CD4-positive, alpha-beta T cell treated with Interferon gamma for 1 hour (primary cell): ENCODE measurements at regions not wholly inside any gene's neighbourhood (a gene's known extent, or its start where the extent isn't known, plus 50 kb on each side); places are given as distances from the start of the nearest gene placed in this dataset.
A peak's percentile ranks its signal among the peaks of the same experiment; 100 is the strongest.
"Not testable (repeated sequence)": the region's sequence is repeated elsewhere in the genome, so short reads cannot be mapped to it uniquely, and the experiment has no call there.

Source experiments
- DNase-seq: peaks from one replicate; pipeline ENCODE4 v3.0.0-alpha.2; 2020

GRCh38 chr12:127130506-127131124 lies 1136.4 kb upstream of the TMEM132C start:
- no peak for DNase-seq

GRCh38 chr12:127133675-127134335 lies 1133.2 kb upstream of the TMEM132C start:
- no peak for DNase-seq

DNA sequence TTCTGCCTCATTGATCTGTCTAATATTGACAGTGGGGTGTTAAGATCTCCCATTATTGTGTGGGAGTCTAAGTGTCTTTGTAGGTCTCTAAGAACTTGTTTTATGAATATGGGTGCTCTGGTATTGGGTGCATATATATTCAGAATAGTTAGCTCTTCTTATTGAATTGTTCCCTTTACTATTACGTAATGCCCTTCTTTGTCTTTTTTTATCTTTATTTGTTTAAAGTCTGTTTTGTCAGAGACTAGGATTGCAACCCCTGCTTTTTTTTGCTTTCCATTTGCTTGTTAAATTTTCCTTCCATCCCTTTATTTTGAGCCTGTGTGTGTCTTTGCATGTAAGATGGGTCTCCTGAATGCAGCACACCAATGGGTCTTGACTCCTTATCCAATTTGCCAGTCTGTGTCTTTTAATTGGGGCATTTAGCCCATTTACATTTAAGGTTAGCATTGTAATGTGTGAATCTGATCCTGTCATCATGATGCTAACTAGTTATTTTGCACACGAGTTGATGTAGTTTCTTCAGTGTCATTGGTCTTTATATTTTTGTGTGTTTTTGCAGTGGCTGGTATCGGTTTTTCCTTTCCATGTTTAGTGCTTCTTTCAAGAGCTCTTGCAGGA lies 1126.0 kb upstream of the TMEM132C start:
- not testable (repeated sequence) for DNase-seq

- no peak for DNase-seq
Observed at GRCh38 chr12:127143020-127143419, 1124.0 kb upstream of the TMEM132C start.

GRCh38 chr12:127144770-127145169 lies 1122.2 kb upstream of the TMEM132C start:
- DNase-seq: no peak

GRCh38 chr12:127145241-127145928 lies 1121.6 kb upstream of the TMEM132C start:
- DNase-seq: no peak

DNA sequence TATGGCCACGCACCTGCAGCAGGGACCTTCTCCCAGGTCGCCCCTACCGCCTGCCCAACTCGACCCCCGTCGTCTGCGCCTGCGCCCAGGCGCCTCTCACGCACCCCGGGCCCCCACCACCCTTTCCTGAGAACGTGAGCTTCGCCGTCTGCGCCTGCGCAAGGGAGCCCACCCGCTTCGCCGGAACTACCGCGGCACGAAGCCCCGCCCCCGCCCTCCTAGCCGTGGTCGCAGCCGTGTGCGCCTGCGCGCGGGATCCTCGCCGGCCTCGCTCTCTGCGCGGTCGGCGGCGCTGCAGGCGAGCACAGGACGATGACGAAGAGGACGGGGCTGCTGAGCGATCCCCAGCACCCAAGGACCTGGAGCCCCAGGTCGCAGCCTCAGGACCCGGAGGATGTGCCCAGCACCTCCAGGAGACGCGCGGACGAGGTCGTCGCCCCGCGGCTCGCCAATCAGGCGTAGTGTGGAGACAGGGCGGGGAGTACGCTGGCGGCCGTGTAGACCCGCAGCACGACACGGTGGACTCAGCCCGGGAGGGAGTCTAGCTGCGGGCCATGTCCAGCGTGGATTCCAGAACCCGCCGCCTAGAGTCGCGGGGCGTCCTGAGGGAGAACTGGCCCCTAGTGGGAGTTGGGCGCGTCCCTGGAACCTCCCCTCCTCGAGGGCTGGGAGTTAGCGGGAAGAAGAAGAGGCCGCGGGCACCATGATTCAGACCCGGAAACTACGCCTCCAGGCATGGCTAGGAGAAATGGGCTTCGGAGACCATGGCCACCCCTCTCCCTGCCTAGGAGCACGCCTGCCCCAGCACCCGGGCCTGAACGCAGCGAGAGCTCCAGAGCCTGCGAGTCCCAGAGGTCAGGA lies 1120.8 kb upstream of the TMEM132C start:
- peak; percentile 73 for DNase-seq

GRCh38 chr12:127146991-127147718 lies 1119.8 kb upstream of the TMEM132C start:
- no peak for DNase-seq

DNA sequence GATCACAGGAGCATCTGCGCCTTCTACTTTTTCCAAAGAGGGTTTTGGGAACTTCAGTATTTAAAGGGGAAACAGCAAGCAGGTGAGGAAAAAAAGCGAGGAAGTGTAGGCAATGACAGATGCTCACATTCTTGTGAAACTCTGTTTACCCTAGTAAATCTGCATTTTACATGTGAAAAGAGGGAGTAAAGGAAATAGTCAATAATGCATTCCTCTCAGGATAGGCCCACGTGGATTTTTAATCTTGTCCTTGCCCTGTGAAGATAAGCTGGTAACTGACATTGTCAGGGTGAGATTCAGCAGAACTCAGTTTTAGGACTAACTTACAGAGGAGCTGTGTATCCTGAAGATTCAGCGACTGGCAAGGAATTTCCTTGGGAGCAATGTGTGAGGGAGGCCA lies 1119.2 kb upstream of the TMEM132C start:
- no peak for DNase-seq

GRCh38 chr12:127148318-127148717 lies 1118.7 kb upstream of the TMEM132C start:
- no peak for DNase-seq

DNA sequence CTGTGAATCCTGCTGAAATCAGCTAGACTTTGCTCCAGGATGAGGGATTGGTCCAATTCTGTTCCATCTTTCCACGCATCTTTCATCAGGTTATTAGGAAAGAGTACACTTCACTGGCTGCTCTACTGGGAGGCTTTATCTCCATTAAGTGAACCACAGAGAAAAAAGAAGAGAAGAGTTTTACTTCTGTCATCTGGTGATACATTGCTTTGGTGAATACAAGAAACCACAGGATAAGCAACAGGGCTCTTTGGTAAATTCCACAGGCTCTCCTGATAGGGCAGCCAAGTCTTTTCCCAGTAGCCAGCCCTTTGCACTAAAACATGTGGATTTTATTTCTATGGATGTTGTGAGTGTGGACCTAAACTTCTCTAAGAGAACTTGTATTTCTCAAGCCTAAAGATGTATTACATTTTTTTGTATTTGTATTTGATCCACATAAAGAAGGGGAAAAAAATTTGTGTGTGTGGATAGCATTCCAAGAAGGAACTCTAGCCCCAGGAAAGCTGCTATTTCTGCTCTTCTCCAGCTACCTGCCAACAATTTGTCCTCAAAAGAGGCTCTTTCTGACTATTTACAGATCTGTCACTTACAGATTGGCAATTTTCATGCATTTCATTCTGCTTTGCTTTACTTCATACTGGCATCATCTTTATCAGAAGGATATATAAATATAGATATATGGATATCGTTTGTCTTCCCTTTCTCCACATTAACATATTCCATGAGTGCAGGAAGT lies 1117.6 kb upstream of the TMEM132C start:
- no peak for DNase-seq

DNA sequence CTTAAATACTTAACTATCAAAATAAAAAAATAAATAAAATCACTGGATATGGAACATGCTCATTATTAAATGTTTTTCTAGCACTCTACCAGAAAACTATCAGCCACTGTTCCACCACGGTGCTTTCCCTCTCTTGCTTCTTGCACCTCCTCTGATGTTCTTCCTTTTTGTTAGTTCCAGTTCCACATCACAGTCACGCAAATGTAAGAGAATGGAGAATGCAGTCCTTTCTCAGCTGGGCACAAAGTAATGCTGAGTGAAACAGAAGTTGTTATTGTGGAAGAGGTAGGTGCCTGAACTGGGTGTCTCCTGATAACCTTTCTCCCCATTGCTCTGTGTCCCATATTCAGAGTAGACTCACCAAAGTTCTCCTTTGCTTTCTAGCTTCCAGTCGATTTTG lies 1116.9 kb upstream of the TMEM132C start:
- no peak for DNase-seq

DNA sequence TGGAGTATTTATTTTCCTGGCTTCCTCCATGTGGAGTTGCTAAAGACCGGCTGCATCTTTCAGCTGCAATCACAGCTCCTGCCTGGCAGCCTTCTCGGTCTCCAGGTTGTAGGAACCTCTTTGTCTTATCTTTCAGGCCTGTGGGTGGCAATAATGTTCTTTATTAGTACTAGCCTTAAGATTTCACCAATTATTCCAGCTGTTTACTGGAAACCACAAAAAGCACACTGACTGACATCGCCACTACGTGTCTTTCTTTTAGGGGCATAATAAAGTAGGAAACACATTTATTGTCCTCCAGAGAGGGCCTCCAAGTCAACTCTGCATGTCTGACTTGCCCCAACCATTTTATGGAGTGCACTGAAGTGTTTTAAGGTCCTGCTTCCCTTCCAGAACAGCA lies 1116.5 kb upstream of the TMEM132C start:
- DNase-seq: no peak

GRCh38 chr12:127150956-127151355 lies 1116.0 kb upstream of the TMEM132C start:
- no peak for DNase-seq

DNA sequence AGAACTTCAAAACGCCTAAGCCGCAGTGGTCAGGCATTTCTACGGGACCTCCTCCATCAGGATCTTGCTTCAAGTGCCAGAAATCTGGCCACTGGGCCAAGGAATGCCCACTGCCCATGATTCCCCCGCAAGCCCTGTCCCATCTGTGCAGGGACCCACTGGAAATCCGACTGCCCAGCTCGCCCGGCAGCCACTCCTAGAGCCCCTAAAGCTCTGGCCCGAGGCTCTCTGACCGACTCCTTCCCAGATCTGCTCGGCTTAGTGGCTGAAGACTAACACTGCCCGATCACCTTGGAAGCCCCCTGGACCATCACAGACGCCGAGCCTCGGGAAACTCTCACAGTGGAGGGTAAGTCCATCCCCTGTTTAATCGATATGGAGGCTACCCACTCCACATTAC lies 1113.0 kb upstream of the TMEM132C start:
- DNase-seq: no peak

- not testable (repeated sequence) for DNase-seq
Observed at GRCh38 chr12:127154830-127155229, 1112.1 kb upstream of the TMEM132C start.

DNA sequence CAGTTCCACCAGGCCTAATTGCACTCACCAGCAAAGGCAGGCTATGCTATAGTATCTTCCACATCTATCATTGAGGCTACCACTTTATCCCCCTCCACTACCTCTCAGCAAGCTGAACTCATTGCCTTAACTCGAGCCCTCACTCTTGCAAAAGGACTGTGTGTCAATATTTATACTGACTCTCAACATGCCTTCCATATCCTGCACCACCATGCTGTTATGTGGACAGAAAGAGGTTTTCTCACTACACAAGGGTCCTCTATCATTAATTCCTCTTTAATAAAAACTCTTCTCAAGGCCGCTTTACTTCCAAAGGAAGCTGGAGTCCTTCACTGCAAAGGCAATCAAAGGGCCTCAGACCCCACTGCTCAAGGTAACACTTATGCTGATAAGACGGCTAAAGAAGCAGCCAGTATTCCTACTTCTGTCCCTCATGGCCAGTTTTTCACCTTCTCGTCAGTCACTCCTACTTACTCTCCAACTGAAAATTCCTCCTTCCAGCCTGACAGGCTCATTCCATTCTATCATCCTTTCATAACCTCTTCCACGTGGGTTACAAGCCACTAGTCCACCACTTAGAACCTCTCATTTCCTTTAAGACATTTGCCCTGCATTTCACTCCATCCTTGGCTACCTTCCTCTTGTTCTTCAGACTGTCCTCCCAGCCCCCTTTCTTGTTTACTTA lies 1110.9 kb upstream of the TMEM132C start:
- not testable (repeated sequence) for DNase-seq

DNA sequence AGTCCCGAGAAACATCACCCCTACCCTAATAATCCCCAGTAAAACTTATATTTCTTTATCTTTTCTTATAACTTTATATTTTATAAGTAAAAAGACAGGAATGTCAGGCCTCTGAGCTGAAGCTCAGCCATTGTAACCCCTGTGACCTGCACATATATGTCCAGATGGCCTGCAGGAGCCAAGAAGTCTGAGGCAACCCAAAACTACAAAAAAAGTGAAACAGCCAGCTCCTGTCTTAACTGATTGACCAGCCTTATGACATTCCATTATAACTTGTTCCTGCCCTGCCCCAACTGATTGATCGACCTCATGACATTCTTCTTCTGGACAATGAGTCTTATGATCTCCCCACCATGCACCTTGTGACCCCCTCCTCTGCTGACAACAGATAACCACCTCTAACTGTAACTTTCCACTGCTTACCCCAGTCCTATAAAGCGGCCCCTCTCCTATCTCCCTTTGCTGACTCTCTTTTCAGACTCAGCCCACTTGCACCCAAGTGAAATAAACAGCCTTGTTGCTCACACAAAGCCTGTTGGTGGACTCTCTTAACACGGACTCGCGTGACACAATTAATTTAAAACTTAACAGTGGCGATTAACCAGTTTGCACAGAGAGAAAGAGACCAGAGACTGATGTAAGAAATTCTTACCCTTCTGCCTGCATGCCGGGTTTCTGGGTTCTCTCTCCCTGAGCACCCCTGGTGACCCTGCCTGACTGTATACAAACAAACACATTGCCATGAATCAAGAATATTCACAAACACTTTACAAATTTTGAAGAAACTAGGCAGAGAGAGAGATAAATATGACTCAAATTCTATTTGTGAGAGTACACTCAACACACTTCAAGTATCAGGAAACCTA lies 1109.2 kb upstream of the TMEM132C start:
- DNase-seq: not testable (repeated sequence)

DNA sequence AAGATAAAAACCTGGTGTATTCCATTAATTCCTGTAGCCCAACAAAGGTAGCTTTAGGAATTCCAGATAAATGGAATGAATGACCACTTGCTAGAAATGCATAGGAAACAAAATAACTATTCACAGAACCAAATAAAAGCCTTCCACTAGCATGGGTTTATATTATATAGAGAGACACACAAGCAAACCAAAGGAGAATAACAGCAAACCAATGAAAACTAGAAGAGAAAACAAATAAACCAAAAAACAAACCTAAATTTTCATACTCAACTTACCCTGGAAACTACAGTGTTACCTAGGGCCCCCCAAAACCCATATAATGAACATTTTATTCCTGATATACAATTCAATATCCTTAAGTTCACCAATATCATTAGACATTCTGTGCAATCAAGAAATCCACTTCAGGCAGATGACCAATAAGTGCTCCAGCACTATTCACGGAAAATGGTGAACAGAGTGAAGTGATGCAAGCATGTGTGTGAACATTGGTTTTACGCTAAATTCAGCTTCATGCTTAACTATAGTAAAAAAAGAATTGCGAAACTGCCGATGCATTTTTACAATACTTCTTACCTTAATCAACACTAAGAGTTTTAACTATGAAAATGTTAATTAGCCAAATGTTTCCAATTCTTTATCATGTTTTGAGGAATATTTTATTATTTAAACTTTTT lies 1108.4 kb upstream of the TMEM132C start:
- DNase-seq: no peak
